Activated B cell treated with CpG ODN at 0.5 μM for 24 hours (primary cell): ENCODE measurements at regions not wholly inside any gene's neighbourhood (a gene's known extent, or its start where the extent isn't known, plus 50 kb on each side); places are given as distances from the start of the nearest gene placed in this dataset.

Source experiments
- ATAC-seq: fragments of 200-7000 bp; cut with Tn5 transposase; one replicate; pipeline ENCODE4 v1.10.0; 2021; ENCODE audit warnings: low read depth, mild to moderate bottlenecking, moderate library complexity
- CTCF ChIA-PET: fragments of 350-600 bp; sonication (Branson Sonifier 250); formaldehyde crosslinking; loops from one replicate; lab custom pipeline; 2021; ENCODE audit warnings: antibody characterized with exemption; lab: Charles Lee
- POLR2A ChIA-PET: fragments of 350-600 bp; sonication (Branson Sonifier 250); formaldehyde crosslinking; loops from one replicate; lab custom pipeline; 2021; ENCODE audit warnings: antibody characterized with exemption; lab: Charles Lee
- DNase-seq: peaks from one replicate; pipeline ENCODE4 v3.0.0; 2022
- H3K27ac Mint-ChIP-seq: one replicate; pipeline ENCODE4 v1.8.0; 2020; ENCODE audit warnings: mixed read lengths
- H3K27me3 Mint-ChIP-seq: one replicate; pipeline ENCODE4 v1.8.0; 2021; ENCODE audit warnings: mixed read lengths
- H3K36me3 Mint-ChIP-seq: one replicate; pipeline ENCODE4 v1.8.0; 2021; ENCODE audit warnings: low read depth, mixed read lengths
- H3K4me1 Mint-ChIP-seq: one replicate; pipeline ENCODE4 v1.8.0; 2021; ENCODE audit warnings: mixed read lengths
- H3K4me3 Mint-ChIP-seq: one replicate; pipeline ENCODE4 v1.8.0; 2020; ENCODE audit warnings: mild to moderate bottlenecking, mixed read lengths
- H3K9me3 Mint-ChIP-seq: one replicate; pipeline ENCODE4 v1.8.0; 2020; ENCODE audit warnings: mixed read lengths
- CTCF ChIP-seq: fragments of 200-600 bp; IDR thresholded peaks from one replicate; pipeline ENCODE4 v1.8.0; 2022; ENCODE audit warnings: antibody characterized with exemption, mild to moderate bottlenecking
- intact Hi-C: fragments of 100-400 bp; cut with micrococcal nuclease; formaldehyde crosslinking; loops from one replicate; pipeline ENCODE4 v1.15.1; 2024

- DNase-seq (no peak), ATAC-seq (no peak)
- H3K4me1 Mint-ChIP-seq: no peaks in the 10 kb centered on the region
- no peak overlapping the region for H3K27ac Mint-ChIP-seq
- no peaks in the 10 kb centered on the region for H3K27me3 Mint-ChIP-seq
- POLR2A ChIA-PET: no interaction called here
- peaks cover 2% of the 10 kb centered on the region for H3K9me3 Mint-ChIP-seq
- CTCF ChIA-PET: no interaction called here
- TF ChIP-seq CTCF: no peak
- H3K4me3 Mint-ChIP-seq: no peak overlapping the region
- no peaks in the 10 kb centered on the region for H3K36me3 Mint-ChIP-seq
- intact Hi-C loops: no loop called here
Measured at GRCh38 chr3:84136425-84136824, 822.4 kb upstream of the CADM2 start.

GRCh38 chr3:84140631-84141030 lies 818.2 kb upstream of the CADM2 start:
- CTCF ChIA-PET: no interaction called here
- intact Hi-C loops: no loop called here
- H3K27me3 Mint-ChIP-seq: no peaks in the 10 kb centered on the region

GRCh38 chr3:84141571-84141970 lies 817.2 kb upstream of the CADM2 start:
- no peak overlapping the region for H3K4me3 Mint-ChIP-seq
- TF ChIP-seq CTCF: no peak
- ATAC-seq: no peak
- intact Hi-C loops: no loop called here
- H3K4me1 Mint-ChIP-seq: no peaks in the 10 kb centered on the region
- H3K27ac Mint-ChIP-seq: no peak overlapping the region
- no peak for DNase-seq
- H3K9me3 Mint-ChIP-seq: peaks cover 2% of the 10 kb centered on the region
- no peaks in the 10 kb centered on the region for H3K36me3 Mint-ChIP-seq
- no peaks in the 10 kb centered on the region for H3K27me3 Mint-ChIP-seq
- ChIA-PET POLR2A (no interaction called here), CTCF (no interaction called here)

More at GRCh38 chr3:84140631-84141030, 818.2 kb upstream of the CADM2 start:
- H3K4me3 Mint-ChIP-seq: no peak overlapping the region
- H3K27ac Mint-ChIP-seq: no peak overlapping the region
- no peak for TF ChIP-seq CTCF
- POLR2A ChIA-PET: no interaction called here
- ATAC-seq (no peak), DNase-seq (no peak)
- H3K36me3 Mint-ChIP-seq: no peaks in the 10 kb centered on the region
- H3K4me1 Mint-ChIP-seq: no peaks in the 10 kb centered on the region
- H3K9me3 Mint-ChIP-seq: peaks cover 2% of the 10 kb centered on the region

- intact Hi-C loops: no loop called here
- Mint-ChIP-seq H3K27ac (no peak overlapping the region), H3K4me1 (no peaks in the 10 kb centered on the region), H3K36me3 (no peaks in the 10 kb centered on the region), H3K4me3 (no peak overlapping the region), H3K9me3 (peaks cover 4% of the 10 kb centered on the region), H3K27me3 (no peaks in the 10 kb centered on the region)
- ATAC-seq: no peak
- no peak for TF ChIP-seq CTCF
- ChIA-PET POLR2A (no interaction called here), CTCF (no interaction called here)
- no peak for DNase-seq
Measured at GRCh38 chr3:84165328-84165727, 793.5 kb upstream of the CADM2 start.

GRCh38 chr3:84175449-84175848 lies 783.3 kb upstream of the CADM2 start:
- CTCF ChIA-PET: no interaction called here

More at GRCh38 chr3:84175449-84175848, 783.3 kb upstream of the CADM2 start:
- Mint-ChIP-seq H3K4me1 (no peaks in the 10 kb centered on the region), H3K27me3 (no peaks in the 10 kb centered on the region), H3K4me3 (no peak overlapping the region), H3K9me3 (peaks cover 4% of the 10 kb centered on the region), H3K27ac (no peak overlapping the region), H3K36me3 (no peaks in the 10 kb centered on the region)
- TF ChIP-seq CTCF: no peak
- DNase-seq (no peak), ATAC-seq (no peak)
- POLR2A ChIA-PET: no interaction called here
- intact Hi-C loops: no loop called here
